Calu3 (cell line): ENCODE measurements at regions not wholly inside any gene's neighbourhood (a gene's known extent, or its start where the extent isn't known, plus 50 kb on each side); places are given as distances from the start of the nearest gene placed in this dataset.

Experiments
- BruUV-seq: library from RNA; stranded (reverse); fragments of 400-500 nt; replicated peaks from 2 replicates; lab custom pipeline; 2021; lab: Mats Ljungman, UMichigan
- CTCF ChIA-PET: fragments of 300-600 bp; sonication (Branson Sonifier 250); formaldehyde crosslinking; loops from one replicate; lab custom pipeline; 2022; ENCODE audit warnings: antibody characterized with exemption; lab: Charles Lee
- DNase-seq: peaks from one replicate; pipeline ENCODE4 v3.0.0; 2022
- H3K27ac Mint-ChIP-seq: one replicate; pipeline ENCODE4 v1.8.0; 2022; ENCODE audit warnings: mixed read lengths; ENCODE audit not compliant: unreplicated experiment
- H3K27me3 Mint-ChIP-seq: one replicate; pipeline ENCODE4 v1.8.0; 2022; ENCODE audit warnings: mixed read lengths; ENCODE audit not compliant: unreplicated experiment
- H3K36me3 Mint-ChIP-seq: one replicate; pipeline ENCODE4 v1.8.0; 2022; ENCODE audit warnings: mild to moderate bottlenecking, moderate library complexity, mixed read lengths; ENCODE audit not compliant: insufficient read depth, unreplicated experiment
- H3K4me1 Mint-ChIP-seq: one replicate; pipeline ENCODE4 v1.8.0; 2022; ENCODE audit warnings: mild to moderate bottlenecking, low read depth, mixed read lengths; ENCODE audit not compliant: unreplicated experiment
- H3K4me3 Mint-ChIP-seq: one replicate; pipeline ENCODE4 v1.8.0; 2022; ENCODE audit warnings: mild to moderate bottlenecking, low read depth, moderate library complexity, mixed read lengths; ENCODE audit not compliant: unreplicated experiment
- H3K9me3 Mint-ChIP-seq: one replicate; pipeline ENCODE4 v1.8.0; 2022; ENCODE audit warnings: low read depth, mixed read lengths; ENCODE audit not compliant: unreplicated experiment
- intact Hi-C: fragments of 100-400 bp; cut with micrococcal nuclease; formaldehyde crosslinking; loops from one replicate; pipeline ENCODE4 v1.10.0; 2022; ENCODE audit not compliant: unreplicated experiment
- TF ChIP-seq, protein P1 (sequence below): fragments of 200-600 bp; IDR thresholded peaks from one replicate; pipeline ENCODE4 v1.8.0; 2022; ENCODE audit warnings: antibody characterized with exemption; ENCODE audit not compliant: unreplicated experiment

DNA sequence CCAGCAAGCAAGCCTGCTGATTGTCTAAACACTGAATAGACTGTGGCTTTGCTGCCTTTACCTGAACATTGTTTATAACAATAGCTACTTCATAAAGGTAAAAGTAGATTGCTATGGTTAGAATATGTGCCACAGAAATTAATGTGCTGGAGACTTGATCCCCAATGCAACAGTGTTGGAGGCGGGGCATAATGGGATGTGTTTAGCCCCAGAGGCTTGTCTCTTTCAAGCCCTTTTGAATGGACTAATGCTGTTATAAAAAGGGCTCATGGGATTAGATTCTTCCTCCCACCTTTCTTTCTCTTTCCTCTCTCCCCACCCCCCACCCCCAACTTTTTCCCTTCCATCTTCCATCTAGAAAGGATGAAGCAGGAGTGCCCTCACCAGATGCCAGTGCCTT lies 80.2 kb upstream of the PPP2R5A start:
- H3K27me3 Mint-ChIP-seq: no peaks in the 10 kb centered on the region
- H3K27ac Mint-ChIP-seq: no peak overlapping the region
- BruUV-seq: no TSS peak
- no peaks in the 10 kb centered on the region for H3K36me3 Mint-ChIP-seq
- H3K4me1 Mint-ChIP-seq: no peaks in the 10 kb centered on the region
- TF ChIP-seq, protein P1, sequence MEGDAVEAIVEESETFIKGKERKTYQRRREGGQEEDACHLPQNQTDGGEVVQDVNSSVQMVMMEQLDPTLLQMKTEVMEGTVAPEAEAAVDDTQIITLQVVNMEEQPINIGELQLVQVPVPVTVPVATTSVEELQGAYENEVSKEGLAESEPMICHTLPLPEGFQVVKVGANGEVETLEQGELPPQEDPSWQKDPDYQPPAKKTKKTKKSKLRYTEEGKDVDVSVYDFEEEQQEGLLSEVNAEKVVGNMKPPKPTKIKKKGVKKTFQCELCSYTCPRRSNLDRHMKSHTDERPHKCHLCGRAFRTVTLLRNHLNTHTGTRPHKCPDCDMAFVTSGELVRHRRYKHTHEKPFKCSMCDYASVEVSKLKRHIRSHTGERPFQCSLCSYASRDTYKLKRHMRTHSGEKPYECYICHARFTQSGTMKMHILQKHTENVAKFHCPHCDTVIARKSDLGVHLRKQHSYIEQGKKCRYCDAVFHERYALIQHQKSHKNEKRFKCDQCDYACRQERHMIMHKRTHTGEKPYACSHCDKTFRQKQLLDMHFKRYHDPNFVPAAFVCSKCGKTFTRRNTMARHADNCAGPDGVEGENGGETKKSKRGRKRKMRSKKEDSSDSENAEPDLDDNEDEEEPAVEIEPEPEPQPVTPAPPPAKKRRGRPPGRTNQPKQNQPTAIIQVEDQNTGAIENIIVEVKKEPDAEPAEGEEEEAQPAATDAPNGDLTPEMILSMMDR: no peak
- no peak for DNase-seq
- no peak overlapping the region for H3K4me3 Mint-ChIP-seq
- CTCF ChIA-PET: interaction anchor here (0.5 to 1.2 kb wide), 2 partner anchors 29 to 299 kb away, joined by 3 read pairs; no protein-coding TSS in a partner anchor
- no peaks in the 10 kb centered on the region for H3K9me3 Mint-ChIP-seq
- intact Hi-C loops: no loop called here

DNA sequence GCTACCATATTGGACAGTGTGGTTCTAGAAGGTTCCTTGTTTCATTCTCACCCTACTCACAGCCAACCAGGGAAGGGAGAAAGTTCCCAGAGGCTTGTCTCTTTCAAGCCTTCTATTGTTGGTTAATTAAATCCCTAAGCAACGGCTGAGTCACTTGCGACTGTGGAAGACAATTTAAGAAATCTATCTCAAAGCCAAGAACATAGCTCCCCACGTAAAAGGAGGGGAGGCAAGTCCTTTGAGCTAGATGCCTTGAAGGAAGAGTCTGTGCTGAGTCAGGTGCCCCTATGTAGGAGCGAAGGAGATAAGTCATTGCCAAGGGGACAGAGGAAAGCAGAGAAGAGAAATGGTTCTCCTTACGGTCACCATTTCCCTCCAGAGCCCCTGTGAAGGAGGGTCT lies 79.4 kb upstream of the PPP2R5A start:
- intact Hi-C loops: no loop called here
- no peak overlapping the region for H3K4me3 Mint-ChIP-seq
- TF ChIP-seq, protein P1: no peak
- H3K27ac Mint-ChIP-seq: no peak overlapping the region
- DNase-seq: no peak
- BruUV-seq: no TSS peak
- no peaks in the 10 kb centered on the region for H3K4me1 Mint-ChIP-seq
- H3K36me3 Mint-ChIP-seq: no peaks in the 10 kb centered on the region
- H3K27me3 Mint-ChIP-seq: no peaks in the 10 kb centered on the region
- CTCF ChIA-PET: interaction anchor here (0.5 kb wide), 1 partner anchor 92 kb away, joined by 3 read pairs; no protein-coding TSS in a partner anchor
- H3K9me3 Mint-ChIP-seq: no peaks in the 10 kb centered on the region

DNA sequence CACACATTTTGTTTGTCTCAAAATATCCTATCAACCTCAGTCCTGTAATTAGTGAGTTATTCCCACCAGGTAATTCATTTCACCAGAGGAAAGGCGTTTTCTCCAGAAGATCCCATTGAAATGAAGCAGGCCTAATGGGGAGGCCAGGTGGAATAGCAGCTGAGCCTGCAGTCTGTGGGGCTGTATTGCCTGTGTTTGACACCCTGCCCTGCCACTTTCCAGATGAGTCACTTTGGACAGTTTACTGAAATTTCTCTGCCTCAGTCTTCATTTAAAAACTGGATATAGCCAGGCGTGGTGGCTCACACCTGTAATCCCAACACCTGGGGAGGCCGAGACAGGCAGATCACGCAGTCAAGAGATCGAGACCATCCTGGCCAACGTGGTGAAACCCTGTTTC lies 78.1 kb upstream of the PPP2R5A start:
- Mint-ChIP-seq H3K36me3 (no peaks in the 10 kb centered on the region), H3K27ac (no peak overlapping the region), H3K27me3 (no peaks in the 10 kb centered on the region), H3K4me3 (no peak overlapping the region), H3K9me3 (no peaks in the 10 kb centered on the region), H3K4me1 (no peaks in the 10 kb centered on the region)
- no peak for DNase-seq
- TF ChIP-seq, protein P1: no peak
- intact Hi-C loops: no loop called here
- BruUV-seq: no TSS peak
- CTCF ChIA-PET: no interaction called here

DNA sequence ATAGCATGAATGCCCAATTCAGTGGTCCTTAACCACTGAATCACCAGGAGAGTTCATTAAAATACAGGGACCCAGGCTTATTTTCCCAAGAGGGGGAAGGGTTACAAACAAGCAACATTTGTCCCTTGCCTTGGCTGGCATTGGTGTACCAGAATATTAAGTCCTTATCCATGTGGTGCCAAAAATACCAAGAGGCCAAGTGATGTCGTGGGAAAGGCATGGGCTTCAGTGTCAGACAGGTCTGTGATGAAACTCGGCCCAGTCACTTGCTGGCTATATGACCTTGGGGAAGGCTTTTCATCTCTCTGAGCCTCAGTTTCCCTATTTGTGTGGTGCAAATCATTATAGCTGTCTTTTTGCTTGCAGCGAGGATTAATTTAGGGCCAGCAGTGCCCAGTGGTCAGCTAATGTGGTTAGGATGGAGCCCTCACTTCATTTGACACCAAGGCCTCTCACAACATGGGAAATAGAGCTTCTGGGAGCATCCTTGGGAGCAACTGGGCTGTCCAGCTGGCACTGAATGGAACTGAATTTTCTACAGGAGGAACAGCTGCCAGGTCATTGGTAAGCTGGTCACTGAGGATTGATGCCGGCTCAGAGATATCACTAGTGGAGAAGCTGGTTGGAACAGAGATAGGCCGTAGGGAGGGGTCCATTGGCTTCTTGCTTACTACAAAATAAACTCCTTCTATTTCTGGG lies 77.2 kb upstream of the PPP2R5A start:
- intact Hi-C loops: no loop called here
- no peaks in the 10 kb centered on the region for H3K27me3 Mint-ChIP-seq
- no peaks in the 10 kb centered on the region for H3K4me1 Mint-ChIP-seq
- CTCF ChIA-PET: no interaction called here
- DNase-seq: no peak
- TF ChIP-seq, protein P1: no peak
- BruUV-seq: no TSS peak
- no peak overlapping the region for H3K4me3 Mint-ChIP-seq
- no peak overlapping the region for H3K27ac Mint-ChIP-seq
- no peaks in the 10 kb centered on the region for H3K9me3 Mint-ChIP-seq
- no peaks in the 10 kb centered on the region for H3K36me3 Mint-ChIP-seq
